Fibroblast of lung (primary cell): ENCODE measurements at regions not wholly inside any gene's neighbourhood (a gene's known extent, or its start where the extent isn't known, plus 50 kb on each side); places are given as distances from the start of the nearest gene placed in this dataset.

Experiments
- EZH2 ChIP-seq: IDR thresholded peaks from 2 replicates; pipeline ENCODE4 v1.5.1; 2012; ENCODE audit warnings: low read length, control low read depth, mild to moderate bottlenecking; ENCODE audit errors: missing control alignments
- TF ChIP-seq, protein P1 (sequence below), 2 donors: IDR thresholded peaks in 1 of 2; conservative IDR thresholded peaks in 1 of 2; 1 replicate in 1 of 2; 2 replicates in 1 of 2; pipeline ENCODE4 v1.5.1; 2011 to 2012; ENCODE audit warnings: low read length in 2 of 2, control low read depth in 1 of 2, inconsistent platforms in 1 of 2, low read depth in 1 of 2, mild to moderate bottlenecking in 1 of 2

DNA sequence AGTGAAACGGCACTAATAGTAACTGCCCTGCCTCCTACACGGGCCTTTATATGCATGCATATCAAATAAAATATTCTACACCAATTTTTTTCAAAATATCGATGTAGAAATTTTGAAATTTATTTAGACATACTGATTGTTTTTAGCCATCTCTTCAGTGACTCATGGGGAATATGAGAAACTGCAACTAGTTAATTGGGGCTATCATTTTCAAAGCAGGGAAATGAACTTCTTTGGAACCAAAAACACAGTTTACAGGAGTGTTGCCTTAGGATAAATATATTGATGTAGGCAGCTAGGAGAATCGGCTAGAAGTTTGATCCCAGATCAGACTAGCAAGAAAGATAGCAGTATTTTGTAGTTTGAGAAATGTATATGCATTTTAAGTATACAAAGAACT is 1010.8 kb upstream of the AGA start:
- TF ChIP-seq, protein P1, sequence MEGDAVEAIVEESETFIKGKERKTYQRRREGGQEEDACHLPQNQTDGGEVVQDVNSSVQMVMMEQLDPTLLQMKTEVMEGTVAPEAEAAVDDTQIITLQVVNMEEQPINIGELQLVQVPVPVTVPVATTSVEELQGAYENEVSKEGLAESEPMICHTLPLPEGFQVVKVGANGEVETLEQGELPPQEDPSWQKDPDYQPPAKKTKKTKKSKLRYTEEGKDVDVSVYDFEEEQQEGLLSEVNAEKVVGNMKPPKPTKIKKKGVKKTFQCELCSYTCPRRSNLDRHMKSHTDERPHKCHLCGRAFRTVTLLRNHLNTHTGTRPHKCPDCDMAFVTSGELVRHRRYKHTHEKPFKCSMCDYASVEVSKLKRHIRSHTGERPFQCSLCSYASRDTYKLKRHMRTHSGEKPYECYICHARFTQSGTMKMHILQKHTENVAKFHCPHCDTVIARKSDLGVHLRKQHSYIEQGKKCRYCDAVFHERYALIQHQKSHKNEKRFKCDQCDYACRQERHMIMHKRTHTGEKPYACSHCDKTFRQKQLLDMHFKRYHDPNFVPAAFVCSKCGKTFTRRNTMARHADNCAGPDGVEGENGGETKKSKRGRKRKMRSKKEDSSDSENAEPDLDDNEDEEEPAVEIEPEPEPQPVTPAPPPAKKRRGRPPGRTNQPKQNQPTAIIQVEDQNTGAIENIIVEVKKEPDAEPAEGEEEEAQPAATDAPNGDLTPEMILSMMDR (conservative IDR thresholded peaks at IDR 0.05 in 1 of 2, IDR thresholded peaks at IDR 0.05 in 1 of 2; ENCODE audit: low read depth in 1 of 2, low read length in 2 of 2) = no peak
- TF ChIP-seq EZH2 = no peak
